GM12891 (cell line): ENCODE measurements at regions not wholly inside any gene's neighbourhood (a gene's known extent, or its start where the extent isn't known, plus 50 kb on each side); places are given as distances from the start of the nearest gene placed in this dataset.

Experiments
- POLR2A ChIP-seq: IDR thresholded peaks from 2 replicates; pipeline ENCODE4 v1.6.1; 2011; ENCODE audit warnings: low read depth, low read length, control low read depth
- POLR2AphosphoS5 ChIP-seq: IDR thresholded peaks from 2 replicates; pipeline ENCODE4 v1.6.1; 2011; ENCODE audit warnings: low read depth, low read length, control low read depth
- POU2F2 ChIP-seq: IDR thresholded peaks from 2 replicates; pipeline ENCODE4 v1.6.1; 2011; ENCODE audit warnings: low read depth, mild to moderate bottlenecking, control low read depth, low read length, moderate library complexity
- SPI1 ChIP-seq: IDR thresholded peaks from 2 replicates; pipeline ENCODE4 v1.6.1; 2011; ENCODE audit warnings: low read depth, low read length, control low read depth
- TAF1 ChIP-seq: IDR thresholded peaks from 2 replicates; pipeline ENCODE4 v1.6.1; 2011; ENCODE audit warnings: low read depth, low read length, control low read depth

- TF ChIP-seq POLR2A = no peak
- TF ChIP-seq TAF1 = no peak
- no peak for TF ChIP-seq POLR2AphosphoS5
- TF ChIP-seq POU2F2 = no peak
- no peak for TF ChIP-seq SPI1
Observed at GRCh38 chr4:11496351-11496829, 67.7 kb upstream of the HS3ST1 start.
